ENCODE measurements at regions not wholly inside any gene's neighbourhood (a gene's known extent, or its start where the extent isn't known, plus 50 kb on each side); places are given as distances from the start of the nearest gene placed in this dataset.
"Not testable (repeated sequence)": the region's sequence is repeated elsewhere in the genome, so short reads cannot be mapped to it uniquely, and the experiment has no call there.

DNA sequence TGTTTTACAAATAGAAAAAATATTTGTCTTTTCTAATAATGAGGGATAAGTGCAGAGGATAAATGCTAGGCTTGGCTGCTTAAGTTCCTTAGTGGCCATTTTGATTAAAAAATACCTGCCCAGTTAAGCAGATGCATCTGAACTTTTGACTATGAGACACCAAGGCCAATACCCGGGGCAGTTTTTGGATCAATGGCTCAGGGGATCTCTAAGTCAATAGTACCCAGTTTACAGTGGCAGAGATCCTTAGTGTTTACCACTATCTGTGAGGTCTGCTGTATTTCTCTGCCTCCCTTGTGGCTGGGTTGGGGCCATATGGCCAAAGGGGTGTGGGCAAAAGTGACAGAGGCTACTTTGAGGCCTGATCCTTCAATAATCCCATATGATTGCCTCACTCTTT lies 184.5 kb upstream of the MAST4 start:
- intact Hi-C loops (cut with micrococcal nuclease) = no loop called here

DNA sequence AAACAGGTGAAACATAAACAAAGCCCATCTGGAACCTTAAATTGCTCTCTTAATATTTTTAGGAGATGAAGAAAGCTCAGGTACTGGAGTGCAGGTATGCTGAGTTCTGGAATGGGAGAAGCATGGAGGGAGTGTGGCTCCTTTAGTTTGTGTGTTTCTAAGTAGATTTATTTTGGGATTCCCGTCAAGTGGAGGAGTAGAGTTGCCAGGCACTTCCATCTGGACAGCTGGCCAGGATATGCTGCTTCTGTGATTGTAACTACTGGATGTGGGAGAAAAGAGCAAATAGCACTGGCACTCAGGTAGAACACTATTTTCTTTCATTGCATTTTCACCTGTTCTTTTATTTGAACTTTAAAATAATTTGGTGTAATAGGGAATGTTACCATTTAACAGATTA lies 182.3 kb upstream of the MAST4 start:
- intact Hi-C loops (cut with micrococcal nuclease) = no loop called here

DNA sequence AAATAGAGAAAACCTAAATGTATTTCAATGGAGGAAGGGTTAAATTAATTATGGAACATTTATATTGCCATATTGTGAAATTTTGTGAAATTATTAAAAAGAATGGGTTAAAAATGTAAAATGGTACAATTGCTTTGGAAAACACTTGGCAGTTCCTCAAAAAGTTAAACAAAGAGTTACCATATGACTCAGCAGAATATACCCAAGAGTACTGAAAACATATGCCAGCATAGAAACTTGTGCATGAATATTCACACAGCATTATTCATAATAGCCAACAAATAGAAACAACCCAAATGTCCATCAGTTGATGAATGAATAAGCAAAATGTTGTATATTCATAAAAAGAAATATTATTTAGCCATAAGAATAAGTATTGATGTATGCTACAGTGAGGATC lies 181.0 kb upstream of the MAST4 start:
- intact Hi-C loops (cut with micrococcal nuclease) = no loop called here

DNA sequence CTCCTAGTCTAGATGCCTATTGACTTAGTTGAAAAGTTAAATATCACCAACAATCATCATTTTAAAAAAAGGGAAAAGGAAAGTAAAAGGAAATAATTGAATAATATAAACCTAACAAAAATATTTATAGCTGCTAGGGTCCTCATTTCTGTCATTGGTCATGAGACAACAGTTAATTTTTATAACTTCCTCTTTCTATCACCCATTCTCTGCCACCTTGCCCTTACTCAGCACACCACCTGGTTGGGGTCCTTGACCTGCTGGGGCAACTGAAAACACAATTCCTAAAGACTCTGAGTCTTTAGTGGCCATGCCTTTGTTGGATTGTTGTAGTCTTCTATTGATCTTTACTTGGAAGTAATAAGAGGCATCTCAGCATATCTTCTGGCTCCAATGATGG lies 179.5 kb upstream of the MAST4 start:
- intact Hi-C loops (cut with micrococcal nuclease) = no loop called here

DNA sequence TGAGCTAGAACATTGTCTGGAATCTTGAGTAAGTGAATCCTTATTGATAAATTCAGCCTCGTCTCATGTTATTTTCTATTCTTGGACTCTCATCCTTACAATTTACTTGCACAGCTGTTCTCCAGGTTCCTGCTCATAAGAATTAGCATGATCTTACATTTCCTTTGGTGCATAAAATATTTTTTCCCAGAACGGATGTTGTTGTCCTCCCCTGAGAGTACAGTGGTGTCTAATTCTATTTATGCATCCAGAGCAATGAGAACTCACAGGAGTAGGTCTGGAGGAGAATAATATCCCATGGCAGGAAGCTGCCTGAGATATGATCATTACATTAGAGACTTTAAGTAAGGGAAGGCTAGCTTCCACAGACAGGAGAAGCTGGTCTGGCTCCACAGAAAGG lies 178.4 kb upstream of the MAST4 start:
- intact Hi-C loops (cut with micrococcal nuclease) = no loop called here

DNA sequence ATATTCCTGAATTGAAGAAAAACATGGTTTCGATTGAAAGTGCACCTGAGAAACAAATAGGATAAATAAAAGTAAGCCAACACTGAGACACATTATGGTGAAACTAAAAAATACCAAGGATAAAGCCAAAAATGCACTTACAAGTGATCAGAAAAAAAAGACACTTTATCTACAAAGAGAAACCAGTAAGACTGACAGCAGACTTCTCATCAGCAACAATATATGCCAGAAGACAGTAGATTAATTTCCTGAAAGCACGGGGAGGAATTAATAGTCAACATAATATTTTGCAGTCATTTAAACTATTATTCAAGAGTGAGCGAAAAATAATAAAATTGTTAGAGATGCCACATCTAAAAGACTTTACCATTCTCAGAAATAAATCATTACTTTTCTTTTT lies 172.7 kb upstream of the MAST4 start:
- intact Hi-C loops (cut with micrococcal nuclease) = no loop called here

DNA sequence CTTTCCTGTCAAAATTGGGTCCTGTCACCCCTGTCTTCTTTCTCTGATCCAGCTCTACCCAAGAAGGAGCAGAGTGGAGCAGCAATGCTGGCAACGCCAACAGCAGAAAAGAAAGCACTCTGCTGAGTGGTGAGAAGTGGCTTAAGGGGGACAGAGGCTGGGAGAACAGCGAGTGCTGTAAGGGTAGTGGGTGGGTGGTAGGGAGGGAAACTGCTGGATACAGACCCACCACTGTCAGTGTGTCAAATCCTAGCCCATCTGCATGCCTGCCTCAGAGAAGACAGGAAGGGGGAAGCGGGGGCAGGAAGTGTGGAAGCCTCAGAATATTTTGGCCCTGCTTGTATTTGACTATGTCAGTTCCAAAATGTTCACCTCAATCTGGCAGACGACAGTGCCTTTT lies 170.4 kb upstream of the MAST4 start:
- intact Hi-C loops (cut with micrococcal nuclease) = no loop called here

DNA sequence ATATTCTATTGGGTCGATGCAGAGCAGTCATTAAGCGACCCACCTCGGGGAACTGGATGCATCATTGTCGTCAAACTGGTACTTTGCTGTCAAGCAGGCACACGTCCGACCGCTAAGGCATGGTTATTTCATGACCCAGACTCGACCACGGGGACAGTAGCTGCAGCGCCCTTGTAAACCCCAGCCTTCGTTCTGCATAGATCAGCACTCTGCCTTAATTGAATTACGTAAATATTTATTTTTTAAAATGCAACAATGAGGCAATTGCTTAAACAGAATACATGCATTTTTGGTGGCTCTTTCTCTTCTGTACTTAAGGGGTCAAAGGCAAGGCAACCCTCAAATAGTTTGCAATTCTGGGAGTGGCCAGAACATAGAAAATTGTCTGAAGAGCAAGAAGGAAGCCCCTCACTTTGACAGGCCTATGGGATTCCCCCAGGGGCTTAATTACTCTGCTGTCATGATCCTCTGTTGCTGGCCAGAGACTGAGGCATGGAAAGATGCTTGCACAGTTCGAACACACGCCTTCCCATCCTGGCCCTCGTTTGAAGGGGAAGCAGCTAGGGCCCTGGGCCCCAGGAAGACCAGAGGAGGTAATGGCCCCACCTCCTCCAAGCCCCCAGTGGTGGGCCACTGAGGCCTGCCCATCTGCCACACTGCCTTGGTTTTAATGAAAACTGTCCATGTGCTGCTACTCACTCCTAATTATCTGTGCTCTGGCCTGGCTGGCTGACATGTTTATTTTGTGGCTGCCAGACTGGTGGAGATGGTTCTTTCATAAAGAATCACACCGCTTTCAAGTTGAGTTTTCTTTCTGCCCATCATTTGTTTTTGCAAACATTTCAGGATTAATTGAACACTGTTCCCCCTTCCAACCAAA lies 169.7 kb upstream of the MAST4 start:
- intact Hi-C loops (cut with micrococcal nuclease) = no loop called here

DNA sequence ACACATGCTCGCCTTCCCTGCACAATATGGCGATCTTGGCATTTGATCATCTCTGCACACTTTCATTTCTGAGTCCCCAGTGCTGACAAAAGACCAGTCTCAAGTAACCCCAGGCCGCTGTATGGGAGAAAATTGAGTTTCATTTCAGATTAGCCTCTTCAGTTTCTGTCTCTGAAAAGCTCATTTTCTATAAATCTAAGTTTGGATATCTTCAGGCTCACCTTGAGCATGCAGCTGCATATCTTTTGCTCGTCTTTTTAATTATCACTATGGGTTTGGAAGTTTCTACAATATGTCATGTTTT lies 169.1 kb upstream of the MAST4 start:
- intact Hi-C loops (cut with micrococcal nuclease) = no loop called here

DNA sequence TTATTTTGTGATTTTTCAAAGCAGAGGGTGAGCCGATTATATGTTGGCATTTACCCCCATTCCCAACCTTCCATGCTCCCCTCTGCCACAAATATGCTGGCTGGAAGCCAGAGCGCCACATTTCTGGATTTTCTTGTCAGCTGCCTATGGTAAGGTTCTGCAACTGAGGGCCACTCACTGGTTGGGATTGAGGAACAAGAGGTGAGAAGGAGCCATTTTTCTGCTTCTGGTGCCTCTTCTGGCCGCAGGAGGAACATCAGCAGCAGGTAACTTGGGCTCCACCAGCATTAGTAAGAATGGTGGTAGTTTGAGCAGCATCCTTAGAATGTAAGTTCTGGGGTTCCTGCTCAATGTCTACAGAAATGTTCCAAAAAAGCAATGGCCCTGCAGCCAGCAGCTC lies 159.5 kb upstream of the MAST4 start:
- intact Hi-C loops (cut with micrococcal nuclease) = no loop called here

DNA sequence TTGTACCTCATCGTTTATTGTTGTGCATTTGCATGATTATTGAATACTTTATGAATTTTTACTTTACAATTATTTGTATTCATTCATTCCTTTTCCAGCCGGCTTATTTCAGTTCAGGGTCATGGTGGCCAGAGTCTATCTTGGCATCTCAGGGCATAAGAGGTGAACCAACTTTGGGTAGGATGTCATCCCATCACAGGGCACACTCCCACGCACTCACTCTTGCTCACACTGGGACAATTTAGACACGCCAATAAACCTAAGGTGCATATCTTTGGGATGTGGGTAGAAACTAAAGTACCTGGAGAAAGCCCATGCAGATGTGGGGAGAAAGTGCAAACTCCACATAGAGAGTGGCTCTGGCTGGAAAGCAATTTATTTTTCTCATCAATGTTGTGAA lies 158.1 kb upstream of the MAST4 start:
- intact Hi-C loops (cut with micrococcal nuclease) = no loop called here

DNA sequence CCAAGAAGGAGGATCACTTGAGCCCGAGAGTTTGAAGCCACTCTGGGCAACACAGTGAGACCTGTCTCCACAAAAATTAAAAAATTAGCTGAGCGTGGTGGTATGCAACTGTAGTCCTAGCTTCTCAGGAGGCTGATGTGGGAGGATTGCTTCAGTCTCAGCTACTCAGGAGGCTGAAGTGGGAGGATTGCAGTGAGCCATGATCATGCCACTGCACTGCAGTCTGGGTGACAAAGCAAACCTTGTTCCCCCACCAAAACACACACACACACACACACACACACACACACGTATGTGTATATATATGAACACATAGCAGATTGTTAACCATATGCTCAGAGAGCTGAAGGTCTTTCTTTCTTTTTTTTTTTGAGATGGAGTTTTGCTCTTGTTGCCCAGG lies 157.5 kb upstream of the MAST4 start:
- intact Hi-C loops (cut with micrococcal nuclease) = no loop called here

DNA sequence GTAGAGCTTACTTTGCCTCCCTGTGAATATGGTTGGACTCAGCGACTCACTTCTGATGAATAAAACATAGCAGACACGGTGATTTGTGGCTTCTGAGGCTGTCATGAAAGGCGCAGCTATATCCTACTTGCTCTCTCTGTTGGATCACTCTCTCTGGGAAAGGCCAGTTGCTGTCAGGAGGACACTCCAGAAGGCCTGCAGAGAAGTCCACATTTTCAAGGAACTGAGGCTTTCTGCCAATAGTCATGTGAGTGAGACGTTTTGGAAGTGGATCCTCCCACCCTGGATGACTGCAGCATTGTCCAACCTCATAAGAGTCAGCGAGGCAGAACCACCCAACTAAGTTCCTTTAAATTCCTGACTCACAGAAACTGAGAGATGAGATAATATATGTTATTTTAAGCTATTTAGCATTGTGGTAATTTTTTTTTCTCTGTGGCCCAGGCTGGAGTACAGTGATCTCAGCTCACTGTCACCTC lies 156.0 kb upstream of the MAST4 start:
- intact Hi-C loops (cut with micrococcal nuclease) = no loop called here

DNA sequence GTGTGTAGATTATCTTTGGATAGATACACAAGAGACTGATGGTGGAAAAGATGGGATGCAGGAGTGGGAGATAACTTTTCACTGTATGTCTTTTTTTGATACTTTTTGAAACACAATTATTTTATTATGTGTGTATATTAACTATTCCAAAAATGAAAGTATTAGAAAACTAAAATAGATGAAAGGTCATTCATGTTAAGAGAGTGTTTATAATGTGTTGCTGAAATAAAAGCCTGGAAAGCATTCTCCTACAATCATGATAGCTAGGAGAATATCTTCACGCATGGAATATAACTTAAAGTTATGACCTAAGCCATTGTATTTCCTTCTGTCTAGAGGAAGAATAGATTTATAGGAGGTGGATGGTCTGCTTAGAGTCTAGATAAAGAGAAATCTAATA lies 154.8 kb upstream of the MAST4 start:
- intact Hi-C loops (cut with micrococcal nuclease) = no loop called here

DNA sequence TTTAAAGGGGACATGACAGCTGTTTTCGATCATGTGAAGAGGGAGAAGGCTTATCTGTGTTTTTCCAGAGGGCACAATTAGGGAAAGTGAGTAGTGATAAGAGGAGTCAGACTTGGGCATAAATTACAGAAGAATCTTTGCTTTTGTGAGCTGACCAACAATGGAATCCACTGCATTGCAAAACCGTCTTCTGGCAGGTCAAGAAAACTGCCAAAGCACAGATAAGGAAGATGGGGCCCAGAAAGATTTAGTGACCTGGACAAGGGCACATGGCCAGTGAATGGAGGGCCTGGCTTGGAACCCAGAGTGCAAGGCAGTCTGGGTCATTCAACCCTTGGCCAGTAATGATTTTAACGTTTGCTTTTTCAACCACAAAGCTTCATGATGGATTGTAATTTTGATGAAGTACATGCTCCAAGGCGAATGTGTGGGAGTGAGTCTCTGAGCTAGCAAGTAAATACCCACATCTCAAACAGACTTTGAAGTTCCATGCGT lies 153.2 kb upstream of the MAST4 start:
- intact Hi-C loops (cut with micrococcal nuclease) = no loop called here

DNA sequence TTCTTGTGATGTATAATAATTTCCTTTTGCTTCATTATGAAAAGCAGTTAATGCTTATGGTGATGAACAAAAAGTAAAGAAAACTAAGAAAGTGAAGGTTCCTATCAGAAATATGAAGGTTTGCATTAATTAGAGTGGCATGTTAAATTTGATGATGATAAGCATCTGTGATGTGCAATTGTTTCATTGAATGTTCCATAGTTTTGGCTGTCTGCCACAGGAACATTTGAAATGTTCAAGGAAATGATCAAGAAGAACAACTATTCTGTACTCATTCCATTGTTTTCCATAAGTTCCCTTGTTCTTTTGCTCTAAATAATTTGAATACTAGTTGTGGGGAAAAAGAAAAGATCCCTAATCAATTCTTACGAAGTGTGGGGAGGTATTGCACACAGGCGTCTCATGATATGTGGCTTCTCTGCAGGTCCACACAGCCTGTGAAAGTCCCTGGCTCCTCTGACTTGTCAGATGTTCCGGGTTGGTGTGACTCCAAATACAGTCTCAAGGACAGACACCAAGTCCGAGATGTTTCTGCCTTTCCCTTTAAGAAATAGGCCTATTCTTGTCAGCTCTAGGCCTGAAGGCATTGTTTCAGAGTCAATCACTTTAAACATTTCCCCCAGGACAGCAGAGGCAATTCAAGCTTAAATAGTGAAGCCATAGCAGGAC lies 152.6 kb upstream of the MAST4 start:
- intact Hi-C loops (cut with micrococcal nuclease) = no loop called here

DNA sequence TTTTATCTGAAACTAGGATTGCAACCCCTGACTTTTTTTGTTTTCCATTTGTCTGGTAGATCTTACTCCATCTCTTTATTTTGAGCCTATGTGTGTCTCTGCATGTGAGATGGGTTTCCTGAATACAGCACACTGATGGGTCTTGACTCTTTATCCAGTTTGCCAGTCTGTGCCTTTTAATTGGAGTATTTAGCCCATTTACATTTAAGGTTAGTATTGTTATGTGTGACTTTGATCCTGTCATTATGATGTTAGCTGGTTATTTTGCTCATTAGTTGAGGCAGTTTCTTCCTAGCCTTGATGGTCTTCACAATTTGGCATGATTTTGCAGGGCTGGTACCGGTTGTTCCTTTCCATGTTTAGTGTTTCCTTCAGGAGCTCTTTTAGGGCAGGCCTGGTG lies 148.1 kb upstream of the MAST4 start:
- intact Hi-C loops (cut with micrococcal nuclease) = not testable (repeated sequence)

DNA sequence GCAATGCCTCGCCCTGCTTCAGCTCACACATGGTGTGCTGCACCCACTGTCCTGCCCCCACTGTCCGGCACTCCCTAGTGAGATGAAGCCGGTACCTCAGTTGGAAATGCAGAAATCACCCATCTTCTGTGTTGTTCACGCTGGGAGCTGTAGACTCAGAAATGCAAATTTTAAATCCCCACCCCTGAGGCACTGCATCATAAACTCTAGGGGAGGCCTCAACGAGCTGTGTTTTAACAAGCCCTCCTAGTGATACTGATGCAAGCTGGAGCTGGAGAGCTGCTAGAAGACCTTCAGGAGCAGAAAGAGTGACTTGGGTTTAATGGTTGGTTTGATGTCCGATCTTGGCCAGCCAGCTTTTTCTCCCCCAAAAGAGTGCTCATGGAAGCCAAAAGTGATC lies 146.0 kb upstream of the MAST4 start:
- intact Hi-C loops (cut with micrococcal nuclease) = no loop called here

DNA sequence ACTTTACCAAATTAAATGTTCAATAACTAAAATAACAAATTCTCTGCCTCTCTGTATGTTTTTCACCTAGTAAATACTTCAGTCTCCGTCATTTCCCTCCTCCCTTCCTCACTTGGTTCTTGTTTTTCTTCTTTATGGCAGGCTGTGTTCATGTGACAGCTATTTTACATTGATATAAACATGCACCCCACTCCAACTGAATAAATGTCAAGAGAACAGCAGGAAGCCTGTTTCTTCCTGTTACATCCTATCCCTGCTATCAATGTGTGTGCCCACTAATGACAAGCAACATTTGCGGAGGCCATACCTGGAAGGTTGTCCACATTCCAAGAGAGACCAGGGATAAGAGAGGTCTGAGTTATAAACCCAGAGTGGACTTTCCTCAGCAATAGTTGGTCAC lies 145.2 kb upstream of the MAST4 start:
- intact Hi-C loops (cut with micrococcal nuclease) = no loop called here

DNA sequence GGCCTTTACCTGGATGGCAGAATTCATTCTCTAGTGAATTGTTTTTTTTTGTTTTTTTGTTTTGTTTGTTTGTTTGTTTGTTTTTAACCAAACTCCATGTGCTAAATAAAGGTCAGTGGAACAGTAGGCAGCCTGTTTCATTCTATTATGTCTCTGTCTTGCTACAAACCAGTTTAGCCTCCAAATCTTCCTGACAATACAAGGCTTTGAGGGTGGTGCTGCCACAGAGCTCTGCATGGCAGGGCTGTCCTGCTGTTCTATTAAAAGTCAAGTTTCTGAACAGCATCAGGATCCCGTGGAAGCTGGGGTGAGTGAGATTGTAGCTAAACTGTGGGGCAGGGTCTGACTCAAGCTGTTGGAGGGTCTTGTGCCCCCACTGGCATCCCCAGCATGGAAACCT lies 144.1 kb upstream of the MAST4 start:
- intact Hi-C loops (cut with micrococcal nuclease) = no loop called here

DNA sequence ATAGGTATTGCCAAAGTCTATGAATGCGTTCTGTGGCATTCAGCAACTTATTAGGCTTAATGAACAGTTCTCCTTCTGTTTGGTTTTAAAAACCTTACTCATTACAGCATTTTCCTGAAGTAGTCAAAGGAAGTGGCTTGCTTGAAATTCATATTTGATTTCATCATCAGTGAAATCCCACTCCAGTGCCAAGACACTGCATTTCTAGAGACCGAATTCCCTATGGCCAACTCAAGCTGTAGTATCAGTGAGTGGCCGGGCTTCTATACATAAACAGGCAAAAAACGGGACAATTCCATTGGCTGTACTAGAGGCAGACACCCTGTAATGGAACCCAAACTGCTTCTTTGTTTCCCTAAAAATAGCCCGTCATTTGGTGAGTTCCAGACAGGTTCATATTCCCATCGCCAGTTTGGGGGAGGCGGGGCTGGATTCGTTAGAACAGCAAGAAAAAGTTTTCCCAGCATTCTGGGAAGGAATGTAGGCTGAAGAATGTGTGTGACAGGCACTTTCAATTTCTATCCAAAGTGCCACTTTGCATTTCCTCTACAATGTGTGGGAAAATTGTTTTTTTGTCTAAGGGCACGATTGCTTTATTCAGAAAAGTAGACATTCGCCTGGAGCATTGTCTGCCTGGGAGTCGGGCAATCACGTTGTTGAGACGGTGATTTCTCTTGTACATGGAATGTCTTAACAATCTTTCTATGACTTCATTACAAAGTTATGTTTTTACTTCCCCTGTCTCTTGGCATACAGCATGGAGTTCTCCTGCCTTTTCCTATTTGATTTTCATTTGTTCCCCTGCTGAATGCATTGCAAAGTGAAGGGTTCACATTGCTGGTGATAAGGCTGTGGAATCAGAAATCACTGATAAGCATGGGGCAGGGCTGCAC lies 141.8 kb upstream of the MAST4 start:
- intact Hi-C loops (cut with micrococcal nuclease) = no loop called here

DNA sequence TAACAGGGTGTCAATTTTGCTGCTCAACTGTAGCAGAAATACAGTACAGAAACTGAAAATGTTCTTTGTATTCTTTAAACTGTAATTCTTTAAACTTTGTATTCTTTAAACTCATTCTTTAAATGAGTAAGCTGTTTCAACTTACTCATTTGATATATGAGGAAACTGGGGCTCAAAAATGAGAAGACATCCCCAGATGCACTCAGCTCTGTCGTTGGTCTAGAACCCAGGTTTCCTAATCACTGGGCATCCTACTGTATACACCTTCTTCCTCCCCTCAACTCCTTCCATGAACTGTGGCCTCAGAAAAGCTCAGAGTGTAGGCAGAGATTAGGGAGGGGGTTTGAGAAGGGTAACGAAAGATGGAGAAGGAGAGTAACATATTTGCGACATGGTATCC lies 136.5 kb upstream of the MAST4 start:
- intact Hi-C loops (cut with micrococcal nuclease) = no loop called here
